CD8-positive, alpha-beta memory T cell (primary cell): ENCODE measurements at regions not wholly inside any gene's neighbourhood (a gene's known extent, or its start where the extent isn't known, plus 50 kb on each side); places are given as distances from the start of the nearest gene placed in this dataset.

Experiments used
- CTCF ChIA-PET: fragments of 350-600 bp; sonication (Branson Sonifier 250); formaldehyde crosslinking; loops from one replicate; lab custom pipeline; 2021; ENCODE audit warnings: antibody characterized with exemption; lab: Charles Lee
- POLR2A ChIA-PET: fragments of 350-600 bp; sonication (Branson Sonifier 250); formaldehyde crosslinking; loops from one replicate; lab custom pipeline; 2021; ENCODE audit warnings: antibody characterized with exemption; lab: Charles Lee
- DNase-seq, 5 donors: peaks; one replicate each; pipeline versions ENCODE4 v3.0.0 to v3.0.0-alpha.2; 2020 to 2022; ENCODE audit warnings: mixed read lengths in 1 of 5
- H3K27ac ChIP-seq: one replicate; pipeline ENCODE4 v1.7.0; 2013; ENCODE audit warnings: low read depth, mild to moderate bottlenecking, low read length, moderate library complexity
- H3K27me3 ChIP-seq: 2 replicates; pipeline ENCODE4 v1.7.0; 2013; ENCODE audit warnings: low read length, mild to moderate bottlenecking; ENCODE audit not compliant: insufficient read depth, poor library complexity, severe bottlenecking
- H3K36me3 ChIP-seq: 2 replicates; pipeline ENCODE4 v1.7.0; 2013; ENCODE audit warnings: mild to moderate bottlenecking, low read length, moderate library complexity; ENCODE audit not compliant: insufficient read depth
- H3K4me1 ChIP-seq: 2 replicates; pipeline ENCODE4 v1.7.0; 2013; ENCODE audit warnings: mild to moderate bottlenecking, low read length, moderate library complexity; ENCODE audit not compliant: insufficient read depth
- H3K4me3 ChIP-seq: 2 replicates; pipeline ENCODE4 v1.7.0; 2013; ENCODE audit warnings: mild to moderate bottlenecking, low read length
- H3K9me3 ChIP-seq: 2 replicates; pipeline ENCODE4 v1.7.0; 2013; ENCODE audit warnings: mild to moderate bottlenecking, low read length
- H3K27ac Mint-ChIP-seq, 8 donors: one replicate each; pipeline ENCODE4 v1.8.0; 2020 to 2021; ENCODE audit warnings: mixed read lengths in 8 of 8, mild to moderate bottlenecking in 6 of 8, inconsistent platforms in 3 of 8, moderate library complexity in 3 of 8
- H3K27me3 Mint-ChIP-seq, 2 donors: one replicate each; pipeline ENCODE4 v1.8.0; 2020 to 2021; ENCODE audit warnings: mixed read lengths in 2 of 2, mild to moderate bottlenecking in 1 of 2, moderate library complexity in 1 of 2
- H3K36me3 Mint-ChIP-seq, 3 donors: one replicate each; pipeline ENCODE4 v1.8.0; 2020 to 2021; ENCODE audit warnings: mixed read lengths in 3 of 3, inconsistent platforms in 1 of 3, mild to moderate bottlenecking in 1 of 3
- H3K4me1 Mint-ChIP-seq, 3 donors: one replicate each; pipeline ENCODE4 v1.8.0; 2020 to 2021; ENCODE audit warnings: mixed read lengths in 3 of 3, inconsistent platforms in 1 of 3, mild to moderate bottlenecking in 1 of 3
- H3K4me3 Mint-ChIP-seq, 7 donors: one replicate each; pipeline ENCODE4 v1.8.0; 2020 to 2021; ENCODE audit warnings: mixed read lengths in 7 of 7, mild to moderate bottlenecking in 6 of 7, moderate library complexity in 4 of 7, inconsistent platforms in 2 of 7
- H3K9me3 Mint-ChIP-seq, 5 donors: one replicate each; pipeline ENCODE4 v1.8.0; 2020 to 2022; ENCODE audit warnings: mixed read lengths in 5 of 5, mild to moderate bottlenecking in 3 of 5, moderate library complexity in 2 of 5, inconsistent platforms in 1 of 5

GRCh38 chr14:38410442-38410841 is 154.5 kb upstream of the CLEC14A start:
- H3K9me3 ChIP-seq: no peaks in the 10 kb centered on the region
- ChIA-PET POLR2A (no interaction called here), CTCF (no interaction called here)
- H3K4me3 ChIP-seq: no peak overlapping the region
- H3K4me1 ChIP-seq: no peaks in the 10 kb centered on the region
- Mint-ChIP-seq H3K9me3 (peaks cover 0 to 3% (median 2%) of the 10 kb centered on the region in 5 donors), H3K27ac (no peak overlapping the region), H3K36me3 (no peaks in the 10 kb centered on the region), H3K4me3 (no peak overlapping the region), H3K4me1 (no peaks in the 10 kb centered on the region), H3K27me3 (peaks cover 0 to 14% of the 10 kb centered on the region in 2 donors)
- DNase-seq: no peak
- no peaks in the 10 kb centered on the region for H3K27me3 ChIP-seq
- H3K36me3 ChIP-seq: no peaks in the 10 kb centered on the region
- no peak overlapping the region for H3K27ac ChIP-seq

GRCh38 chr14:38409071-38409705 is 153.3 kb upstream of the CLEC14A start:
- Histone ChIP-seq H3K36me3 (no peaks in the 10 kb centered on the region), H3K27ac (no peak overlapping the region), H3K27me3 (no peaks in the 10 kb centered on the region), H3K9me3 (no peaks in the 10 kb centered on the region), H3K4me3 (no peak overlapping the region), H3K4me1 (no peaks in the 10 kb centered on the region)
- no peaks in the 10 kb centered on the region for H3K36me3 Mint-ChIP-seq
- H3K4me1 Mint-ChIP-seq: no peaks in the 10 kb centered on the region
- peaks cover 0 to 3% (median 2%) of the 10 kb centered on the region in 5 donors for H3K9me3 Mint-ChIP-seq
- CTCF ChIA-PET: no interaction called here
- POLR2A ChIA-PET: no interaction called here
- H3K4me3 Mint-ChIP-seq: no peak overlapping the region
- no peak overlapping the region for H3K27ac Mint-ChIP-seq
- H3K27me3 Mint-ChIP-seq: peaks cover 0 to 14% of the 10 kb centered on the region in 2 donors
- no peak for DNase-seq

GRCh38 chr14:38405851-38406635 is 150.2 kb upstream of the CLEC14A start:
- DNase-seq: no peak
- no peaks in the 10 kb centered on the region for H3K27me3 ChIP-seq
- H3K9me3 ChIP-seq: no peaks in the 10 kb centered on the region
- H3K4me1 ChIP-seq: no peaks in the 10 kb centered on the region
- H3K27me3 Mint-ChIP-seq: peaks cover 0 to 7% of the 10 kb centered on the region in 2 donors
- H3K4me1 Mint-ChIP-seq: no peaks in the 10 kb centered on the region
- H3K36me3 ChIP-seq: no peaks in the 10 kb centered on the region
- CTCF ChIA-PET: no interaction called here
- POLR2A ChIA-PET: no interaction called here
- no peaks in the 10 kb centered on the region for H3K36me3 Mint-ChIP-seq
- no peak overlapping the region for H3K27ac ChIP-seq
- no peak overlapping the region for H3K4me3 Mint-ChIP-seq
- no peak overlapping the region for H3K27ac Mint-ChIP-seq
- peaks cover 0 to 3% (median 0%) of the 10 kb centered on the region in 5 donors for H3K9me3 Mint-ChIP-seq
- no peak overlapping the region for H3K4me3 ChIP-seq

GRCh38 chr14:38404616-38405015 is 148.7 kb upstream of the CLEC14A start:
- Histone ChIP-seq H3K27ac (no peak overlapping the region), H3K4me1 (no peaks in the 10 kb centered on the region), H3K4me3 (no peak overlapping the region), H3K27me3 (no peaks in the 10 kb centered on the region), H3K36me3 (no peaks in the 10 kb centered on the region), H3K9me3 (no peaks in the 10 kb centered on the region)
- POLR2A ChIA-PET: no interaction called here
- Mint-ChIP-seq H3K4me1 (no peaks in the 10 kb centered on the region), H3K36me3 (no peaks in the 10 kb centered on the region), H3K27me3 (peaks cover 0 to 2% of the 10 kb centered on the region in 2 donors), H3K9me3 (peaks cover 0 to 3% (median 0%) of the 10 kb centered on the region in 5 donors), H3K4me3 (no peak overlapping the region), H3K27ac (no peak overlapping the region)
- CTCF ChIA-PET: no interaction called here
- DNase-seq: no peak

- no peaks in the 10 kb centered on the region for H3K4me1 Mint-ChIP-seq
- H3K9me3 ChIP-seq: no peaks in the 10 kb centered on the region
- ChIA-PET CTCF (no interaction called here), POLR2A (no interaction called here)
- peaks cover 0 to 2% of the 10 kb centered on the region in 2 donors for H3K27me3 Mint-ChIP-seq
- H3K36me3 ChIP-seq: no peaks in the 10 kb centered on the region
- no peak overlapping the region for H3K4me3 Mint-ChIP-seq
- H3K9me3 Mint-ChIP-seq: peaks cover 0 to 3% (median 0%) of the 10 kb centered on the region in 5 donors
- no peaks in the 10 kb centered on the region for H3K4me1 ChIP-seq
- H3K27ac Mint-ChIP-seq: no peak overlapping the region
- no peak overlapping the region for H3K27ac ChIP-seq
- no peaks in the 10 kb centered on the region for H3K36me3 Mint-ChIP-seq
- no peaks in the 10 kb centered on the region for H3K27me3 ChIP-seq
- H3K4me3 ChIP-seq: no peak overlapping the region
- no peak for DNase-seq
Measured at GRCh38 chr14:38404100-38404541, 148.2 kb upstream of the CLEC14A start.

- no peak overlapping the region for H3K27ac ChIP-seq
- H3K27me3 Mint-ChIP-seq: peaks cover 0 to 2% of the 10 kb centered on the region in 2 donors
- no peaks in the 10 kb centered on the region for H3K27me3 ChIP-seq
- H3K4me3 Mint-ChIP-seq: no peak overlapping the region
- no peaks in the 10 kb centered on the region for H3K36me3 ChIP-seq
- CTCF ChIA-PET: no interaction called here
- H3K9me3 ChIP-seq: no peaks in the 10 kb centered on the region
- H3K4me1 Mint-ChIP-seq: no peaks in the 10 kb centered on the region
- no peak overlapping the region for H3K27ac Mint-ChIP-seq
- peaks cover 0 to 3% (median 0%) of the 10 kb centered on the region in 5 donors for H3K9me3 Mint-ChIP-seq
- H3K4me3 ChIP-seq: no peak overlapping the region
- H3K36me3 Mint-ChIP-seq: no peaks in the 10 kb centered on the region
- POLR2A ChIA-PET: no interaction called here
- no peaks in the 10 kb centered on the region for H3K4me1 ChIP-seq
- no peak for DNase-seq
Measured at GRCh38 chr14:38400751-38401150, 144.9 kb upstream of the CLEC14A start.

- H3K36me3 ChIP-seq: no peaks in the 10 kb centered on the region
- peaks cover 0 to 3% (median 0%) of the 10 kb centered on the region in 5 donors for H3K9me3 Mint-ChIP-seq
- no peak overlapping the region for H3K27ac ChIP-seq
- ChIA-PET CTCF (no interaction called here), POLR2A (no interaction called here)
- no peaks in the 10 kb centered on the region for H3K36me3 Mint-ChIP-seq
- no peak for DNase-seq
- H3K27me3 Mint-ChIP-seq: peaks cover 0 to 1% of the 10 kb centered on the region in 2 donors
- H3K27me3 ChIP-seq: no peaks in the 10 kb centered on the region
- H3K4me3 Mint-ChIP-seq: no peak overlapping the region
- H3K27ac Mint-ChIP-seq: no peak overlapping the region
- H3K4me3 ChIP-seq: no peak overlapping the region
- H3K4me1 ChIP-seq: no peaks in the 10 kb centered on the region
- H3K9me3 ChIP-seq: no peaks in the 10 kb centered on the region
- no peaks in the 10 kb centered on the region for H3K4me1 Mint-ChIP-seq
Measured at GRCh38 chr14:38399652-38400051, 143.8 kb upstream of the CLEC14A start.

- Mint-ChIP-seq H3K4me1 (no peaks in the 10 kb centered on the region), H3K36me3 (no peaks in the 10 kb centered on the region), H3K9me3 (no peaks in the 10 kb centered on the region), H3K27ac (no peak overlapping the region), H3K4me3 (no peak overlapping the region), H3K27me3 (peaks cover 1 to 4% of the 10 kb centered on the region in 2 donors)
- DNase-seq: no peak
- ChIA-PET CTCF (no interaction called here), POLR2A (no interaction called here)
- Histone ChIP-seq H3K36me3 (no peaks in the 10 kb centered on the region), H3K4me3 (no peak overlapping the region), H3K27me3 (no peaks in the 10 kb centered on the region), H3K4me1 (no peaks in the 10 kb centered on the region), H3K27ac (no peak overlapping the region), H3K9me3 (no peaks in the 10 kb centered on the region)
Measured at GRCh38 chr14:38394767-38395166, 138.9 kb upstream of the CLEC14A start.
